GM23338 (cell line): ENCODE measurements at regions not wholly inside any gene's neighbourhood (a gene's known extent, or its start where the extent isn't known, plus 50 kb on each side); places are given as distances from the start of the nearest gene placed in this dataset.

ENCODE experiments used
- ATAC-seq: fragments of 200-7000 bp; cut with Tn5 transposase; 3 replicates; pipeline ENCODE4 v1.9.1; 2020
- DNase-seq: peaks from one replicate; pipeline ENCODE4 v3.0.0-alpha.2; 2015; ENCODE audit warnings: low spot score
- H2AFZ ChIP-seq: fragments of 200-600 bp; sonication (generic); 2 replicates; pipeline ENCODE4 v1.8.0; 2016; ENCODE audit warnings: antibody characterized with exemption, mild to moderate bottlenecking, moderate library complexity
- H3F3A ChIP-seq: fragments of 200-600 bp; sonication (generic); replicated peaks from 2 replicates; pipeline ENCODE4 v1.8.0; 2017; ENCODE audit warnings: antibody characterized with exemption, mixed run types, low read depth
- H3K27ac ChIP-seq: fragments of 200-600 bp; sonication (generic); 2 replicates; pipeline ENCODE4 v1.6.1; 2016; ENCODE audit warnings: low read depth
- H3K27me3 ChIP-seq: fragments of 200-600 bp; sonication (generic); 2 replicates; pipeline ENCODE4 v1.8.0; 2016; ENCODE audit warnings: mild to moderate bottlenecking, mixed run types, moderate library complexity; ENCODE audit not compliant: insufficient read depth
- H3K36me3 ChIP-seq: fragments of 200-600 bp; sonication (generic); 2 replicates; pipeline ENCODE4 v1.8.0; 2016; ENCODE audit warnings: mild to moderate bottlenecking; ENCODE audit not compliant: insufficient read depth
- H3K4me1 ChIP-seq: fragments of 200-600 bp; sonication (generic); 2 replicates; pipeline ENCODE4 v1.8.0; 2016; ENCODE audit warnings: mild to moderate bottlenecking, moderate library complexity; ENCODE audit not compliant: insufficient read depth
- H3K4me2 ChIP-seq: fragments of 200-600 bp; sonication (generic); 2 replicates; pipeline ENCODE4 v1.7.1; 2017; ENCODE audit warnings: mixed run types
- H3K4me3 ChIP-seq: fragments of 200-600 bp; sonication (generic); 2 replicates; pipeline ENCODE4 v1.6.1; 2016; ENCODE audit warnings: mixed run types
- H3K79me2 ChIP-seq: fragments of 200-600 bp; sonication (generic); replicated peaks from 2 replicates; pipeline ENCODE4 v1.8.0; 2017; ENCODE audit warnings: mild to moderate bottlenecking; ENCODE audit not compliant: insufficient read depth
- H3K9me2 ChIP-seq: fragments of 200-600 bp; sonication (generic); 2 replicates; pipeline ENCODE4 v1.8.0; 2017; ENCODE audit not compliant: insufficient read depth
- H4K20me1 ChIP-seq: fragments of 200-600 bp; sonication (generic); replicated peaks from 2 replicates; pipeline ENCODE4 v1.8.0; 2017; ENCODE audit warnings: mild to moderate bottlenecking; ENCODE audit not compliant: insufficient read depth
- H3K27ac Mint-ChIP-seq: 2 replicates; pipeline ENCODE4 v1.8.0; 2020; ENCODE audit warnings: inconsistent platforms, mild to moderate bottlenecking, moderate library complexity, mixed read lengths
- H3K27me3 Mint-ChIP-seq: 3 replicates; pipeline ENCODE4 v1.8.0; 2022; ENCODE audit warnings: low read depth, mild to moderate bottlenecking, moderate library complexity, mixed read lengths, inconsistent platforms; ENCODE audit not compliant: insufficient read depth, poor library complexity
- H3K36me3 Mint-ChIP-seq: 3 replicates; pipeline ENCODE4 v1.8.0; 2021; ENCODE audit warnings: low read depth, mild to moderate bottlenecking, inconsistent platforms, moderate library complexity, mixed read lengths
- H3K4me1 Mint-ChIP-seq: 3 replicates; pipeline ENCODE4 v1.8.0; 2020; ENCODE audit warnings: mild to moderate bottlenecking, inconsistent platforms, mixed read lengths
- H3K4me3 Mint-ChIP-seq: 3 replicates; pipeline ENCODE4 v1.8.0; 2021; ENCODE audit warnings: moderate library complexity, mild to moderate bottlenecking, inconsistent platforms, mixed read lengths
- H3K9me3 Mint-ChIP-seq: 3 replicates; pipeline ENCODE4 v1.8.0; 2020; ENCODE audit warnings: moderate library complexity, mild to moderate bottlenecking, inconsistent platforms, mixed read lengths
- CREB1 ChIP-seq: fragments of 250-450 bp; sonication (Bioruptor Pico); IDR thresholded peaks from 2 replicates; pipeline ENCODE4 v1.5.0; 2020; ENCODE audit warnings: low read depth, mild to moderate bottlenecking, moderate library complexity
- CTCF ChIP-seq, 2 experiments: fragments of 200-600 bp in 1 of 2; sonication (generic) in 1 of 2; conservative IDR thresholded peaks; 2 replicates each; pipeline versions ENCODE4 v1.5.1 to v1.6.1; 2016 to 2017; ENCODE audit warnings: antibody characterized with exemption in 2 of 2, low read depth in 2 of 2, mild to moderate bottlenecking in 2 of 2, moderate library complexity in 1 of 2
- ETS1 ChIP-seq: IDR thresholded peaks from 2 replicates; pipeline ENCODE4 v1.6.1; 2016; ENCODE audit warnings: antibody characterized with exemption
- EZH2 ChIP-seq: fragments of 200-600 bp; sonication (generic); IDR thresholded peaks from one replicate; pipeline ENCODE4 v1.8.0; 2017; ENCODE audit warnings: antibody characterized with exemption, mild to moderate bottlenecking, low read depth; ENCODE audit not compliant: unreplicated experiment
- EZH2phosphoT487 ChIP-seq: fragments of 200-600 bp; sonication (generic); IDR thresholded peaks from one replicate; pipeline ENCODE4 v1.8.1; 2018; ENCODE audit warnings: antibody characterized with exemption; ENCODE audit not compliant: unreplicated experiment
- JUNB ChIP-seq: IDR thresholded peaks from one replicate; pipeline ENCODE4 v1.6.1; 2016; ENCODE audit warnings: antibody characterized with exemption; ENCODE audit not compliant: unreplicated experiment
- NANOG ChIP-seq: IDR thresholded peaks from 2 replicates; pipeline ENCODE4 v1.6.1; 2016; ENCODE audit warnings: antibody characterized with exemption, borderline replicate concordance
- POLR2AphosphoS5 ChIP-seq: IDR thresholded peaks from 2 replicates; pipeline ENCODE4 v1.6.1; 2016; ENCODE audit warnings: antibody characterized with exemption, low read depth
- REST ChIP-seq: IDR thresholded peaks from one replicate; pipeline ENCODE4 v1.6.1; 2018; ENCODE audit warnings: antibody characterized with exemption; ENCODE audit not compliant: unreplicated experiment
- STAT1 ChIP-seq: IDR thresholded peaks from one replicate; pipeline ENCODE4 v1.6.1; 2016; ENCODE audit warnings: antibody characterized with exemption; ENCODE audit not compliant: unreplicated experiment
- ZNF114 ChIP-seq: fragments of 250-450 bp; sonication (Bioruptor Pico); IDR thresholded peaks from 2 replicates; pipeline ENCODE4 v1.5.0; 2020; ENCODE audit warnings: mild to moderate bottlenecking, moderate library complexity
- ZNF331 ChIP-seq: fragments of 250-450 bp; sonication (Bioruptor Pico); IDR thresholded peaks from 2 replicates; pipeline ENCODE4 v1.5.0; 2020; ENCODE audit warnings: low read depth, mild to moderate bottlenecking, moderate library complexity
- ZNF462 ChIP-seq: fragments of 250-450 bp; sonication (Bioruptor Pico); IDR thresholded peaks from 2 replicates; pipeline ENCODE4 v1.5.0; 2020; ENCODE audit warnings: mild to moderate bottlenecking, moderate library complexity

GRCh38 chr4:147326591-147326990 is 154.3 kb upstream of the EDNRA start:
- Histone ChIP-seq H2AFZ (no peak overlapping the region; the same call in 1 of the 2 replicates), H3K9me2 (no peaks in the 10 kb centered on the region), H3K79me2 (no peaks in the 10 kb centered on the region), H3K27me3 (no peaks in the 10 kb centered on the region), H3K4me1 (no peaks in the 10 kb centered on the region), H4K20me1 (no peaks in the 10 kb centered on the region), H3K36me3 (no peaks in the 10 kb centered on the region), H3K4me2 (no peak overlapping the region), H3F3A (no peaks in the 10 kb centered on the region), H3K27ac (no peak overlapping the region), H3K4me3 (no peak overlapping the region)
- ATAC-seq, result no peak
- no peak overlapping the region for H3K27ac Mint-ChIP-seq
- H3K4me1 Mint-ChIP-seq, result no peaks in the 10 kb centered on the region
- TF ChIP-seq EZH2phosphoT487 (no peak), EZH2 (no peak), JUNB (no peak), CREB1 (CRISPR knock-in tag) (no peak), POLR2AphosphoS5 (no peak), REST (no peak), ZNF462 (CRISPR knock-in tag) (no peak), CTCF (conservative IDR thresholded peaks at IDR 0.05; ENCODE audit: low read depth in 2 of 2) (no peak), ZNF331 (CRISPR knock-in tag) (no peak), NANOG (no peak), ETS1 (no peak), STAT1 (no peak), ZNF114 (CRISPR knock-in tag) (no peak)
- DNase-seq, result no peak
- H3K9me3 Mint-ChIP-seq, result no peaks in the 10 kb centered on the region
- no peaks in the 10 kb centered on the region for H3K36me3 Mint-ChIP-seq
- H3K4me3 Mint-ChIP-seq, result no peak overlapping the region
- no peaks in the 10 kb centered on the region for H3K27me3 Mint-ChIP-seq
